Left ventricle myocardium inferior (tissue), 1 donor: ENCODE measurements at regions not wholly inside any gene's neighbourhood (a gene's known extent, or its start where the extent isn't known, plus 50 kb on each side); places are given as distances from the start of the nearest gene placed in this dataset.
A peak's percentile ranks its signal among the peaks of the same experiment; 100 is the strongest.

Experiments used
- DNase-seq: peaks from one replicate; pipeline ENCODE4 v3.0.0-alpha.2; 2020
- H3K27ac ChIP-seq: fragments of 200-600 bp; replicated peaks from 2 replicates; pipeline ENCODE4 v1.8.0; 2021
- H3K27me3 ChIP-seq: fragments of 200-600 bp; 2 replicates; pipeline ENCODE4 v1.8.0; 2021; ENCODE audit warnings: low read depth
- H3K36me3 ChIP-seq: fragments of 200-600 bp; 2 replicates; pipeline ENCODE4 v1.8.0; 2021
- H3K4me1 ChIP-seq: fragments of 200-600 bp; 2 replicates; pipeline ENCODE4 v1.8.0; 2021
- H3K4me3 ChIP-seq: fragments of 200-600 bp; 2 replicates; pipeline ENCODE4 v1.8.0; 2021; ENCODE audit warnings: mild to moderate bottlenecking, moderate library complexity
- H3K9me3 ChIP-seq: fragments of 200-600 bp; replicated peaks from 2 replicates; pipeline ENCODE4 v1.8.0; 2021
- CTCF ChIP-seq: fragments of 200-600 bp; IDR thresholded peaks from 2 replicates; pipeline ENCODE4 v1.8.0; 2021; ENCODE audit warnings: antibody characterized with exemption, mild to moderate bottlenecking, borderline replicate concordance
- intact Hi-C: fragments of 100-400 bp; cut with micrococcal nuclease; formaldehyde crosslinking; loops from one replicate; pipeline ENCODE4 v1.11.0; 2022
- donor health status: DM: no; HTN: yes; CAD: no; lungs with severe emphysema.

GRCh38 chr13:80658705-80659104 is 317.8 kb upstream of the SPRY2 start:
- no peak overlapping the region for H3K4me3 ChIP-seq
- DNase-seq = no peak
- H3K9me3 ChIP-seq = peaks cover 30% of the 10 kb centered on the region
- intact Hi-C loops = no loop called here
- no peak for TF ChIP-seq CTCF
- no peaks in the 10 kb centered on the region for H3K4me1 ChIP-seq
- H3K27me3 ChIP-seq = no peaks in the 10 kb centered on the region
- no peaks in the 10 kb centered on the region for H3K36me3 ChIP-seq
- H3K27ac ChIP-seq = no peak overlapping the region

- Histone ChIP-seq H3K27me3 (no peaks in the 10 kb centered on the region), H3K9me3 (peaks cover 19% of the 10 kb centered on the region), H3K27ac (no peak overlapping the region), H3K4me3 (no peak overlapping the region), H3K4me1 (no peaks in the 10 kb centered on the region), H3K36me3 (no peaks in the 10 kb centered on the region)
- intact Hi-C loops = no loop called here
- no peak for TF ChIP-seq CTCF
- DNase-seq = no peak
Measured at GRCh38 chr13:80656512-80656904, 315.6 kb upstream of the SPRY2 start.

GRCh38 chr13:80655778-80656511 is 315.0 kb upstream of the SPRY2 start:
- intact Hi-C loops = no loop called here

GRCh38 chr13:80654638-80655249 is 313.8 kb upstream of the SPRY2 start:
- H3K27me3 ChIP-seq = no peaks in the 10 kb centered on the region
- DNase-seq = no peak
- peak overlapping the region; percentile 21 for H3K27ac ChIP-seq
- H3K36me3 ChIP-seq = no peaks in the 10 kb centered on the region
- intact Hi-C loops = no loop called here
- H3K4me3 ChIP-seq = peak overlapping the region; percentile 59
- H3K9me3 ChIP-seq = peaks cover 24% of the 10 kb centered on the region
- H3K4me1 ChIP-seq = no peaks in the 10 kb centered on the region
- no peak for TF ChIP-seq CTCF

More at GRCh38 chr13:80655778-80656511, 315.0 kb upstream of the SPRY2 start:
- H3K4me1 ChIP-seq = no peaks in the 10 kb centered on the region
- H3K4me3 ChIP-seq = no peak overlapping the region
- H3K9me3 ChIP-seq = peaks cover 19% of the 10 kb centered on the region
- no peak for TF ChIP-seq CTCF
- H3K27me3 ChIP-seq = no peaks in the 10 kb centered on the region
- DNase-seq = no peak
- H3K36me3 ChIP-seq = no peaks in the 10 kb centered on the region
- no peak overlapping the region for H3K27ac ChIP-seq

- TF ChIP-seq CTCF = no peak
- H3K36me3 ChIP-seq = no peaks in the 10 kb centered on the region
Measured at GRCh38 chr13:80649274-80649673, 308.3 kb upstream of the SPRY2 start.

More at GRCh38 chr13:80649274-80649673, 308.3 kb upstream of the SPRY2 start:
- H3K27ac ChIP-seq = no peak overlapping the region
- no peak for DNase-seq
- intact Hi-C loops = no loop called here
- H3K9me3 ChIP-seq = peaks cover 24% of the 10 kb centered on the region
- H3K4me3 ChIP-seq = no peak overlapping the region
- H3K4me1 ChIP-seq = no peaks in the 10 kb centered on the region
- H3K27me3 ChIP-seq = no peaks in the 10 kb centered on the region
